ENCODE measurements at regions not wholly inside any gene's neighbourhood (a gene's known extent, or its start where the extent isn't known, plus 50 kb on each side); places are given as distances from the start of the nearest gene placed in this dataset.

- no peak overlapping the region for H3K4me3 Mint-ChIP-seq
- H3K27me3 Mint-ChIP-seq (ENCODE audit: low read depth): no peaks in the 10 kb centered on the region
- H3K36me3 Mint-ChIP-seq (ENCODE audit: low read depth): peaks cover 19% of the 10 kb centered on the region
- TF ChIP-seq, protein P1, sequence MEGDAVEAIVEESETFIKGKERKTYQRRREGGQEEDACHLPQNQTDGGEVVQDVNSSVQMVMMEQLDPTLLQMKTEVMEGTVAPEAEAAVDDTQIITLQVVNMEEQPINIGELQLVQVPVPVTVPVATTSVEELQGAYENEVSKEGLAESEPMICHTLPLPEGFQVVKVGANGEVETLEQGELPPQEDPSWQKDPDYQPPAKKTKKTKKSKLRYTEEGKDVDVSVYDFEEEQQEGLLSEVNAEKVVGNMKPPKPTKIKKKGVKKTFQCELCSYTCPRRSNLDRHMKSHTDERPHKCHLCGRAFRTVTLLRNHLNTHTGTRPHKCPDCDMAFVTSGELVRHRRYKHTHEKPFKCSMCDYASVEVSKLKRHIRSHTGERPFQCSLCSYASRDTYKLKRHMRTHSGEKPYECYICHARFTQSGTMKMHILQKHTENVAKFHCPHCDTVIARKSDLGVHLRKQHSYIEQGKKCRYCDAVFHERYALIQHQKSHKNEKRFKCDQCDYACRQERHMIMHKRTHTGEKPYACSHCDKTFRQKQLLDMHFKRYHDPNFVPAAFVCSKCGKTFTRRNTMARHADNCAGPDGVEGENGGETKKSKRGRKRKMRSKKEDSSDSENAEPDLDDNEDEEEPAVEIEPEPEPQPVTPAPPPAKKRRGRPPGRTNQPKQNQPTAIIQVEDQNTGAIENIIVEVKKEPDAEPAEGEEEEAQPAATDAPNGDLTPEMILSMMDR (IDR thresholded peaks at IDR 0.05; ENCODE audit: unreplicated experiment in 3 of 3): no peak
- H3K9me3 Mint-ChIP-seq: peaks cover 6% of the 10 kb centered on the region
- H3K4me1 Mint-ChIP-seq: peaks cover 23% of the 10 kb centered on the region
- no peak overlapping the region for H3K27ac Mint-ChIP-seq
Observed at GRCh38 chr4:125387770-125388169, 73.0 kb downstream of the FAT4 start.

DNA sequence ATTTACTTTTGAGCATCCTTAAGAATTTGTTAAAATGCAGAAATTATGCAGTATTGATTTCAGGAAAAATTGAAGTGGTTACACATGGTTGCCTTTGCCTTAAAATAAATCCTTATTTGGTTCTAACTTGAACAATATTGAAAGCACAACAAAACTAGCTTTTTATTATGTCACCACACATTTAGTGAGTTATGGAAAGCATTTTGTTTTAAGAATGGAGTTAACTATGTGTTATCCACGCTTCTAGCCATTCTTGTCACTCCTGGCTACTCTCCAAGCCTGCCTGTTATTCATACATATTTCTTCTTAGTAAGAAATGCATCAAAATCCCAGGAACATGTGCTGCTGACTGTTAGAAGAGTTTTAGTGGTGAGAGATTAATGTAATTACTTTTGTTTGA lies 73.9 kb downstream of the FAT4 start:
- Mint-ChIP-seq H3K27me3 (ENCODE audit: low read depth) (no peaks in the 10 kb centered on the region), H3K4me1 (peaks cover 17% of the 10 kb centered on the region), H3K4me3 (no peak overlapping the region), H3K36me3 (ENCODE audit: low read depth) (peaks cover 13% of the 10 kb centered on the region), H3K27ac (peak overlapping the region; percentile 3 to 54 (median 30)), H3K9me3 (peaks cover 5% of the 10 kb centered on the region)
- TF ChIP-seq, protein P1 (IDR thresholded peaks at IDR 0.05; ENCODE audit: unreplicated experiment in 3 of 3): no peak

GRCh38 chr4:125389713-125390112 lies 75.0 kb downstream of the FAT4 start:
- Mint-ChIP-seq H3K36me3 (ENCODE audit: low read depth) (peaks cover 10% of the 10 kb centered on the region), H3K4me1 (peaks cover 17% of the 10 kb centered on the region), H3K27me3 (ENCODE audit: low read depth) (no peaks in the 10 kb centered on the region), H3K4me3 (no peak overlapping the region), H3K27ac (peak overlapping the region in 2 of 3 experiments; percentile 41 to 55), H3K9me3 (peaks cover 3% of the 10 kb centered on the region)
- TF ChIP-seq, protein P1 (IDR thresholded peaks at IDR 0.05; ENCODE audit: unreplicated experiment in 3 of 3): no peak

GRCh38 chr4:125390126-125390525 lies 75.4 kb downstream of the FAT4 start:
- H3K36me3 Mint-ChIP-seq (ENCODE audit: low read depth): peaks cover 10% of the 10 kb centered on the region
- TF ChIP-seq, protein P1 (IDR thresholded peaks at IDR 0.05; ENCODE audit: unreplicated experiment in 3 of 3): no peak
- peak overlapping the region in 2 of 3 experiments; percentile 41 to 55 for H3K27ac Mint-ChIP-seq
- H3K4me1 Mint-ChIP-seq: peaks cover 17% of the 10 kb centered on the region
- no peaks in the 10 kb centered on the region for H3K27me3 Mint-ChIP-seq (ENCODE audit: low read depth)
- H3K4me3 Mint-ChIP-seq: no peak overlapping the region
- H3K9me3 Mint-ChIP-seq: peaks cover 3% of the 10 kb centered on the region

DNA sequence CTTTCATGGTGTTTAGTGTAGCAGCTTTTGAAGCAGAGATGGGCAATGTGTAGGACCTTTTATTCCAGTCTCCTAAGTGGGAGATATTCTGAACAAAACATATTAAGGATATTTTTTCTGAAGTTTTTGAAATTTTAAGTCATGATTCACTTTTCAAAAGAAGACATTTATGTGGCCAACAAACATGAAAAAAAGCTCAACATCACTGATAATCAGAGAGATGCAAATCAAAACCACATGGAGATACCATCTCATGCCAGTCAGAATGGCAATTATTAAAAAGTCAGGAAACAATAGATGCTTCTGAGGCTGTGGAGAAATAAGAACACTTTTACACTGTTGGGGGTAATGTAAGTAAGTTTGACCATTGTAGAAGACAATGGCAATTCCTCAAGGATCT lies 76.0 kb downstream of the FAT4 start:
- no peak overlapping the region for H3K27ac Mint-ChIP-seq
- H3K27me3 Mint-ChIP-seq (ENCODE audit: low read depth): no peaks in the 10 kb centered on the region

GRCh38 chr4:125392694-125393093 lies 77.9 kb downstream of the FAT4 start:
- TF ChIP-seq, protein P1 (IDR thresholded peaks at IDR 0.05; ENCODE audit: unreplicated experiment in 3 of 3): no peak
- Mint-ChIP-seq H3K27ac (no peak overlapping the region), H3K9me3 (peaks cover 3% of the 10 kb centered on the region), H3K4me3 (no peak overlapping the region), H3K27me3 (ENCODE audit: low read depth) (no peaks in the 10 kb centered on the region), H3K4me1 (peaks cover 20% of the 10 kb centered on the region), H3K36me3 (ENCODE audit: low read depth) (peaks cover 10% of the 10 kb centered on the region)

More for the DNA sequence above, 76.0 kb downstream of the FAT4 start:
- TF ChIP-seq, protein P1 (IDR thresholded peaks at IDR 0.05; ENCODE audit: unreplicated experiment in 3 of 3): no peak
- peaks cover 17% of the 10 kb centered on the region for H3K4me1 Mint-ChIP-seq
- peaks cover 10% of the 10 kb centered on the region for H3K36me3 Mint-ChIP-seq (ENCODE audit: low read depth)
- H3K9me3 Mint-ChIP-seq: peaks cover 3% of the 10 kb centered on the region
- no peak overlapping the region for H3K4me3 Mint-ChIP-seq

Measured in nephron (organoid).